GM21717 (cell line): ENCODE measurements at regions not wholly inside any gene's neighbourhood (a gene's known extent, or its start where the extent isn't known, plus 50 kb on each side); places are given as distances from the start of the nearest gene placed in this dataset.

Source experiments
- ATAC-seq: cut with Tn5 transposase; IDR thresholded peaks from one replicate; pipeline ENCODE4 v1.9.1; 2021; ENCODE audit warnings: mild to moderate bottlenecking, moderate library complexity; ENCODE audit not compliant: unreplicated experiment

GRCh38 chr2:67462738-67463496 is 65.8 kb downstream of the ETAA1 start:
- ATAC-seq = no peak

- no peak for ATAC-seq
These were observed 66.7 kb downstream of the ETAA1 start for GRCh38 chr2:67463810-67464209.

- ATAC-seq = no peak
These were observed 68.5 kb downstream of the ETAA1 start for GRCh38 chr2:67465623-67466022.

- no peak for ATAC-seq
These were observed 69.6 kb downstream of the ETAA1 start for GRCh38 chr2:67466734-67467133.

GRCh38 chr2:67471681-67472080 is 74.5 kb downstream of the ETAA1 start:
- ATAC-seq = no peak

GRCh38 chr2:67476809-67477790 is 80.0 kb downstream of the ETAA1 start:
- ATAC-seq = no peak

GRCh38 chr2:67479261-67479660 is 82.1 kb downstream of the ETAA1 start:
- no peak for ATAC-seq

- ATAC-seq = no peak
These were observed 88.3 kb downstream of the ETAA1 start for GRCh38 chr2:67485431-67485830.

GRCh38 chr2:67486041-67486796 is 89.1 kb downstream of the ETAA1 start:
- no peak for ATAC-seq

GRCh38 chr2:67487993-67488392 is 90.9 kb downstream of the ETAA1 start:
- no peak for ATAC-seq

GRCh38 chr2:67489396-67489795 is 92.3 kb downstream of the ETAA1 start:
- no peak for ATAC-seq

GRCh38 chr2:67498931-67499330 is 101.8 kb downstream of the ETAA1 start:
- ATAC-seq = no peak

GRCh38 chr2:67499989-67500388 is 102.9 kb downstream of the ETAA1 start:
- no peak for ATAC-seq

- ATAC-seq = no peak
These were observed 103.4 kb downstream of the ETAA1 start for GRCh38 chr2:67500541-67500940.

- ATAC-seq = no peak
These were observed 105.4 kb downstream of the ETAA1 start for GRCh38 chr2:67502346-67503065.

- no peak for ATAC-seq
These were observed 106.1 kb downstream of the ETAA1 start for GRCh38 chr2:67503066-67503795.

GRCh38 chr2:67510745-67511144 is 113.6 kb downstream of the ETAA1 start:
- no peak for ATAC-seq

- no peak for ATAC-seq
These were observed 117.4 kb downstream of the ETAA1 start for GRCh38 chr2:67514515-67514914.

- no peak for ATAC-seq
These were observed 117.9 kb downstream of the ETAA1 start for GRCh38 chr2:67515056-67515455.

GRCh38 chr2:67515538-67515937 is 118.4 kb downstream of the ETAA1 start:
- no peak for ATAC-seq
